Activated naive CD4-positive, alpha-beta T cell treated with anti-CD3 and anti-CD28 coated beads, Interleukin-2, amount 50 U/mL, for 16 hours (primary cell): ENCODE measurements at regions not wholly inside any gene's neighbourhood (a gene's known extent, or its start where the extent isn't known, plus 50 kb on each side); places are given as distances from the start of the nearest gene placed in this dataset.

ENCODE experiments used
- DNase-seq: peaks from one replicate; pipeline ENCODE4 v3.0.0-alpha.2; 2020

DNA sequence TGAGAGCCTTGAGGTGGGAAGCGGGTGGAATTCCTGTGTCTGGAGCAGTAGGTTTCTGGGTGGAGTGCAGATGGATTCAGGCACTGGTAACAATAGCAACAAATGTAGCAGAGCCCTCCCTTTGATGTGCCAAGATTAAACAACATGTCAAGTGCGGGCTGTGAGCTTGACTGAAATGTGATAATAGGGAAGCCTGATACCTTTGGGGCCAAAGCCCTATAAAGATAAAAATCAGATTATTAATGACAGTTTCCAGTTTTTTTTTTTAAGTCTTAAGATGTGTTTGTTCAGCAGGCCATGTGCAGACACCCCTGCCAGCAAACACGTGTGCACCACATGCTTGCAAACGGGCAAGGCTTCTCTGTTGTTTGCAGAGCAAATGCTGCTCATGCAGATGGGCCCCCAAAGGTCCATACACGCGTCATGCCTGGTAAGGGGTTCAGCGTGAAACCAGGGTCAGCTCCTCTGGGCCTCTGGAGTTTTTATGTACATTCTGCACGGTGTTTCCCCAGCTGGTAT, 193.2 kb downstream of the GADD45G start:
- DNase-seq = no peak

DNA sequence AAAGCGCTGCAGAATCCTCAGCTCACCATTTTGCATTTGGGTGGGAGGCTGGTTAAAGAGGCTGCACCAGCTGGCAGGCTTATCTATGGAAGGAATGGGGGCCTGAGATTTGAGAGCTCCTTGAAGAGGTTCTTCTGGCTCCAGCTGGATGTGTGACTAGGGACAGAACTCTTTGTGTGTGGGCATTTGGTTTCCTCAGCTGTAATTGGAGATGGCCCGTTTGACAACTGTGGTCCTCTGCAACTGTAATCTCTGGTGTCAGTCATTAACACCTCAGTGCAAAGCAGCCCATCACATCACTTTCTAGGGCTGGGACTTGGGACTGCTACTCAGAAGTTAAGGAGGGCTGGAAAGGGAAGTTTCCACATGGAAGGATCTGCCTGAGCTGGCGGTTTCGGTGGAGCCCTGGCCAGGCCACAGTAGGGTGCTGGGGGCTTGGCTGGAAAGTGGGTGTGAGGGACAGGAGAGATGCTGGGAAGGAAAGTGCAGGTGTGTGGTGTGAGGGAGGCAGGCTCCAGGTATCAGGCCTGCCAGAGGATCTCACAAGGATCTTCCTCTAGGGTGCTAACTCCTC, 193.8 kb downstream of the GADD45G start:
- DNase-seq = no peak

DNA sequence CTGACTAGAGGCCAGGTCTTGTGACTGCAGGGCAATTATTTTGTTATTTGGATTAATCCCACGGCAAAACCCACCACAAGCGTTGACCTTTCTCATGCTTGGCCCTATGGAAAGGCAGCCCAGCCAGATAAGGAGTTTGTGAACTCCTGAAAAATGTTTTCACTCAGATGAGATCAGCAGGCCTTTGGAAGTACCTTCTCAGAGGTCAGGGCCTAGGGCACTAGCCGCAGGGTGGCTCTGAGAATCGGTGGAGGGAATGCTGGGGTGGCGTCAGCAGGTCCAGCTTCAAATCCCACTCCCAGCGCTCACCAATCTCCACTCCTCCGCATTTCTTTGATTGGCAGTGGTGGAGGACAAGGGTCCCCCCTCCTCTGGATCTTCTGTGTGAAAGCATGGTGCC, 194.4 kb downstream of the GADD45G start:
- no peak for DNase-seq

DNA sequence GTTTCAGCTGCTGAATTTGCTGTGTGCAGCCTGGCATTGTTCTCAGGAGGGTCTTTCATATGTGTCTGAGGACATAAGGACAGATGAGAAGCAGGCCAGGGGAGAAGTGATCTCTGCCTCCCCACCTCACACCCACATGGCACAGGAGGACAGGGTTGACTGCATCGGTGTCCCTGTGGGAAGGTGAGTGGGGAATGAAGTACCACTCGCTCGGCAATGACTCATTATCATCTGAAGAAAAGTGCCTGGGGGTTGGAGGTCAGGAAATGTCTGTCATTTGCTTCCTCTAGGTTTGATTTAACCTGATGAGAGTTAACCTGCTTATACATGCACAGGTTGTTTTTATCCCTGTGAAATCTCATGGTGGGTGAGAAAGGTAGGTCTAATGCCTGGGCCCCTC, 195.0 kb downstream of the GADD45G start:
- DNase-seq = no peak

DNA sequence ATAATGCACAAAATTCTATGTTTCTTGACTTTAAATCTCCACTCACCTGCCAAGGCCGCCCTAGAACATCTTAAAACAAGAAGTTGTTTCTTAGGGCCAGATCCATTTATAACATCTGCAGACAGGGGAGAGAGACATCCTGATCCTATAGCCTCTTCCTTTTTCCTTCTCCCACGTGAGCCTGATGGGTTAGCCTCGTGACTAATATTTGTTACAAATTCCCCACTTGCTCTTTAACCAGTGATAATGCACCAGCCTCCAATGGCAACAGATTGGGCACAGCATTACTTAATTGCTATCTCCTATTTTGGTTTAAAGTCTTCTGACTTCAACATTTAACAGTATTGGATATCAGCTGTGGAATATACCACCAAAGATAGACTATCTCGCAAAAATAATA, 196.5 kb downstream of the GADD45G start:
- no peak for DNase-seq

DNA sequence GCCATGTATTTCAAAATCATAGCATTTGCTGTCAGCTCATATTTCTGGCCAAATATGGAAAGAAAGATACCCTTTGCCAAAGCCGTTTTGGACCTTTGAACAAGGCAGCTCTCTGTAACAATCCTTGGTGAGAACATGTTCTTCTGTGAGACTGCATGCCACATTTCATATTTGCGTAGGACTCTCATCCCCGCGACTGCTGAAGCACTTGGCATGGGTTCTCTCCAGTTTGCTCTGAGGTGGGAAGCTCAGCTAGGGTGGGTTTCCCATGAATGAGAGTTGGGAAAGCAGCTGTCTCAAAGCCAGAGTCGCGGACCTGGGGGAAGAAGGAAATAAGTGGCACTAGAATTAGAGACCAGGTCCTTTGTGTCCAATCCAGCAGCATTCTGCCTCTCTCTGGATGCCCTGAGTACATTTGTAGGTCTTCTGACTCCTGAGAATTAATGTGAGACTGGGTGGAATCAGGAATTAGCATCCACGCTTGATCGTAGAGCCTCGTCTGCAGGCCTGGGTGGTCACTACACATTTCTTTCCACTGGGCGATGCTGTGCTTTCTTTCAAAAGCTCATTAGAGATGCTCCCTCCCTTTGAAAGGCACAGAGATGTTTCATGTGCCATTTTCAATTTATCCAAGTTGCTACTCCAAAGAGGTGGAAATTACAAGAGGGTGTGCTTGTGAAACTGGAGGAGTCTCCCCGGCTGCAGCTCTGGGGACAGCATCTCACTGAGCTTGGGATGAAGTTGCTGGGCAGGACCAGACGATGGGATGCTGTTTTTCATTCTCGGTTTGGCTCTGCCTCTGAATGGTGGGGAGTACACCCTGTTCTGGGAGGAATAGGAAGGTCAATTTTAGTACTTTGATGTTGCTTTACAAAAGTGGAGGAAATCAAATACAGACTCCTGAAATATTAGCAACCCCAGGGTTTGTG, 197.2 kb downstream of the GADD45G start:
- no peak for DNase-seq

DNA sequence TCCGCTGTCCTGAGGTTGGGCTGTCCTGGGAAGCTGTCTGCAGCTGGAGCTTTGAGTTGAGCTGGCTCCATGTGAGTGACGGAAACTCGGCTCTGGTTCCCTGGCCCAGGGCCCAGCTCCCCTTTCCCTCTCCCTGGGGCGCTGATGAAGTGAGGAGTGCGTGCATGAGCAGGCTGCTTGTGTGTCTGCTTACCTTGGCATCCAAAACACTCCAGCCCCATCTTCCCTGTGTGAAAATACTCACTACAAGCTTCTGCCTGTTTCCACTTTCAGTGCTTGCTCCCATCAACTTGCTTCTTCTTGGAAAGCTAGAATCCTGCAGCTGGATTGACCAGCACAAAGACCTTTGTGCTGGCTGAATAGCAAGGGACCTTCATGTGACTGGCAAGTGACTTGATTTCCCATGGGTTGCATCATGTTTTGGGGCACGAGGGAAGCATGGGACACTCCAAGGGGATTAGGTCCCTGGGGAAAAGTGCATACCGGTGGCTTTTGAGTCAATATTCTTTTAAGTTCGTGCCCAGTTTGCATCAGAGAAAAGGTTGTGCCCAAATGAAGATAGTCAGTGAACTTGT, 198.1 kb downstream of the GADD45G start:
- no peak for DNase-seq

DNA sequence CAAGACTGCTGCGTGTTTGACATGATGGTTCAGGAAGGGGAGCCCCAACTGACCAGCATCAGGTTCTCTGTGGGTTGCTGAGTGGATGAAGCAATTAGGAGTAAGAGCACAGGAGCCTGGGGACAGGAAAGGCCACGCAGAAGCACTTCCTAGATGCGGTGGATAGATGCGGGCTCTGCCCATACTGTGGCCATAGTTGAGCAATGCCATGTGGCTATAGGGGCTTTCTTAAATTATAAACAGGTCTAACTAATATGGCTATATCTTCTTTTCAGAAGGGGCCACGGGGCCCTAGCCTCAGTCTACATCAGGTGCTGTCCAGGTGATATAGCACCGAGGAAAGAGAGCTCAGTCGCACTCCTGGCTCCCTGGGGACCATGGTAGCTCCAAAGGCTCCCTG, 198.6 kb downstream of the GADD45G start:
- DNase-seq = no peak

DNA sequence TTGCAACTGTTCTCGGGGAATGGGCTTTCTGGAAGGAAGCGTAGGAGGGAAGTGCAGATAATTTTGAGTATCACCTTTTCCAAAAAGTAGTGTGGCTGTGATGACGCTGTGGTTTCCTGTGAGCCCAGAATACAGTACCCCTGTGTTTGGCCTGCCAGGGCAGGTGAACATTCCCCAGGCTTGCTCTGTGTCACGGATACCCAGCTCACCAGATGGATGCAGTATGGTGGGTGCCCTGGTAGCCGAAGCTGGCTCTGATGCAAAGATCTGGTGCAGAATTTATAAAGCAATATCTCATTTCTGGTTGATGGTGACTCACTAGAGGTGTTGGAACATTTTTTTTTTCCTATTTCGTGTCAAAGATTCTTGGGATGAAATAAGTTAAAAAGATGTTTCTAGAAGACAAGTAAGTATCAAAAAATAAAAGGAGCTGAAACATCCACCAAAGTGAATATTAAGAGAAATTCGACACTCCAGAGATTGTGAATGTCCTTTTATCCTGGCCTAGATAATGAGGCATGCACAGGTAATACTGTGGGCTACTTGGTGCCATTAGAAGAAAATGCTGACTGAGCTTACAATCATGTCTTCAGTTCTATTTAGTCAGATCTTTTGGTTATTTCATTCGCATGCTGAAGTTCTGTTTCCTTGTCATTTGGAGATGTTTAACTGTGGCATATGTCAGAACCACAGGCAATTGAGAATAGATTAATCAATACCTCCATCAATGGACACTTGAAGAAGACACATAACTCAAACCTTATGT, 200.1 kb downstream of the GADD45G start:
- DNase-seq = no peak

DNA sequence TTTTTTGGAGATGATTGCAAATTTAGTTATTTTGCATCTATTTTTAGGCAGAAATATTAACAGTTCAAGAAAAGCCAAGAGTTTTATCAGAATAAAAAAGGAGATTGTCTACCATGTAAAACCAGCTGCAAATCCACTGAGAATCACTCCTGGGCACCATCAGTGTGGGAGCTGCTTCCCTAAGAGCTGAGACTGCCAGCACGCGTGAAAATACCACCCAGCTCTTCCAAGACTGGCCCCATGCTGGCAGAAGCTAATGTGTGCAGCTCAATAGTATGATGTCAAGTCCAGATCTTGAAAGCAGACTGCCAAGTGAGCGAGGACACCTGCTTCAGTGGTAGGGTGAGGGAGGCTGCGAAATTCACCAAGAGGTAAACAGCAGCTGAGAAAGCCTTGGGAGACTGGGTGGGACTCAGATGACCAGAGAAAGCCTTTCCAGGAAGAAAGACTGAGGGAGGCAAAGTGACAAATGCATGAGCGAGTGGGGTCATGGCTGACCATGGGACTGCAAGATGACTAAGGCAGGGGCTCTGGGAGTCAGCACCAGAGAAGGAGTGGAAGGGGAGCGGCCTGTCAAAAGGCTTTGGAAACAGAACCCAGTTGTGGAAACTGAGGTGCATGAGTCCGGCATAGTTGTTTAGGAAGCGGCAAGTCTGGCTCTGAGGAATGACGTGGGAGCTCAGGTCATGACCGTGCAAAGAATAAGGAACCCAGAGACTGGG, 200.9 kb downstream of the GADD45G start:
- DNase-seq = no peak

DNA sequence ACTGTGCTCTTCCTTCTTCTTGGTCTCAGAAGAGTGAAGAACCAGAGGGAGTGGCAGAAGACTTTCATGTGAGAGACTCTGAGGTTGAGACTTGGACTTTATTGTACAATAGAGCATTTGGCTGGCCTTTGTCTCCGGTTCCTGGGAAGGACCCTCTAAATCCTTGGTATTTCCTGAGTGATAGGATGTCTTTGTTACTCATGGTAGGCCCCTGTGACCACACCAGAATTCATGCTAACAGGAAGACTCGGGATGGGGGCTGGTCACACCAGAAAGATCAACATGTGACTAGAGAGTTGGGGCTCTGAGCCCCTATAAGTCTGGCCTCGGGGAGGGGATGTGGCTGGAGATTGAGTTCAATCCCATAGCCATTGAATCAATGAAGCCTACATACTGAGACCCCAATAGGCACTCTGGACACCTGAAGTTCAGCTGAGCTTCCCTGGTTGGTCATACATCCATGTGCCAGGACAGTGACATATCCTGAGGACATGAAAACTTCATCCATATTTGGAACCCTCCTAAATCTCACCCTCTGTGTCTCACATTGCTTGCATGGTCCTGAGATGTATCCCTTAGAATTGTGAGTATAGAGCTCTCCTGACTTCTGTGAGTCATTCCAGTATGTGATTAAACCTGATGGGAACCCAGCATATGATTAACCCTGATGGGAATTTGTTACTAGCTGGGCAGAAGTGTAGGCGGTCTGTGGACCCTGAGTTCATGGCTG, 201.7 kb downstream of the GADD45G start:
- no peak for DNase-seq

DNA sequence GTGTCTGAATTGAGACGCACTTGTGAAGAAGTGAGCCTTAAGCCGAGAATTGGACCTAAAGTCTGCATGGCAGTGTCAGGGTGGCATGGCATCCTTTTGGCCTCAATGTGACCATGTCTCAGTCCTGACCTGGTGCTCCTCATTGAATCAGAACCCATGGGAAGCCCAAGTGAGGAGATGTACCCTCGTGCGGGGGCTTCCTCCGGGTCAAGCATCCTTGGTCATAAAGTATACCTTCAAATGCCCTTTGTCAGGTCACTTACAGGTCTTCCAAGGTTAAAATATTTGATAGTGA, 202.2 kb downstream of the GADD45G start:
- no peak for DNase-seq

DNA sequence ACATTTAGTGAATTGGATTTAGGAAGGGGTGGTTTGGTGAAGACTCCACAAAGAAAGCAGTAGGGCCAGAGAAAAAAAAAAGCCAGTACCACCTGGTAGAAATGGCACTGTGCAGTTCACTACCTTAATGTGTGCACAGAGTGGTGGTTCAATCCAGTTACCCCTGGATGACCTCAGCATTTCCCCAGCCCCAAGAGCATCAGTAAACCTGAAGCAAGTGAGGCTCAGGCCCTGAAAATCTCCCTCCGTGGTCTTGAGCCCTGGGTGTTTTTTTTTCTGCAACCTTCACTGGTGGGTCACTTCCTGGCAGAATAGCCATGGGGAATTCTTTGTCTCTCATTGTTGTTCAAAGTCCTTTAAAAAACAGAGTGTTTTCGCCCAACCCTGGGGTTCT, 202.9 kb downstream of the GADD45G start:
- DNase-seq = no peak

DNA sequence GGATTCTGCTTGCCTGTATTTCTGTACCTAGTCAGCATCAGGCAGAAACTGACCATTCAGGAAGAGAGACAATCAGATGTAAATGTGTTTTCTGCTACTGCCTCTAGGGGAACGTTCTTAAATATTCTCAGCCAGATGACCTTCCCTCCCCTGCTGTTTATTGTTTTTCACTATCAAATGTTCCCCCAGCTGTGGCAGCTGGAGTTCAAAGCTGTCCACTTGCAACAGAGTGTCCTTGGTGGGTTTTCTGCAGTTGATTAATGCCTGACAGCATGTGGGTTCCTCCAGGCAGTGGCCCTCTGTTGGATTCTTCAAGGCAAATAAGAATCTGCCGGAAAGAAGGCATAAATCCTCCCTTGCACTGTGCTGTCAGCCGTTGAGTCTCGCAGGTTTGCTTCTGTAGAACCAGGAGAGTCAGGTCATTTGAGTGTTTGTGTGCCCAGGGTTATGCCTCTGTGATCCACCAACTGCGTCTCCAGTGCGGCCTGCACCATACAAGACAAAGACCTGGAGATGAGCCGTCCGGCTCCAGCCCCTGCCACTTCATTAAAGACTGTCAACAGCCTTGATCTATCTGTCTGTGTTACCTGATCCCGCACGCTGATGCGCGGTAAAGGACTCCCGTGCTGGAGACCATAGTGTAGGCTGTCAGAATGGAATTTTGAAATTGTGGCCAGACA, 203.4 kb downstream of the GADD45G start:
- no peak for DNase-seq

DNA sequence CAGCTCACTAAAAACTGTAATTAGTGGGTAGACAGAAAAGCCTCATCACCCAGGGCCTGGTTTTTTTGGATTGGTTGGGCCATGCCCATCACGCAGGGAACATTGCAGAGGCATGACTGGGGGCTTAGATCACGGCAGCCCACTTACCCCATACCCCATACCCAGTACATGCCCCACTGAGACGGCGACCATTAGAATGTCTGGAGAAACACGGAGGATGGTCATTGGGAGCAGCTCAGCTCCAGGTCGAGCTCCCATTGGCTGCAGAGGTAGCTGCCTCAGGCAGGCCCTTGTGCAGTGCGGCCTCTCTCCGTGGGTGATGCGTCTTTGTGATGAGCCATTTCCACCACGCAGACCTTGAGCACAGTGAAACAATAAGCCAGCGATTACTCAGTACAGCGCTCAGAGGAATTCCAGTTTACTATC, 204.0 kb downstream of the GADD45G start:
- DNase-seq = no peak

DNA sequence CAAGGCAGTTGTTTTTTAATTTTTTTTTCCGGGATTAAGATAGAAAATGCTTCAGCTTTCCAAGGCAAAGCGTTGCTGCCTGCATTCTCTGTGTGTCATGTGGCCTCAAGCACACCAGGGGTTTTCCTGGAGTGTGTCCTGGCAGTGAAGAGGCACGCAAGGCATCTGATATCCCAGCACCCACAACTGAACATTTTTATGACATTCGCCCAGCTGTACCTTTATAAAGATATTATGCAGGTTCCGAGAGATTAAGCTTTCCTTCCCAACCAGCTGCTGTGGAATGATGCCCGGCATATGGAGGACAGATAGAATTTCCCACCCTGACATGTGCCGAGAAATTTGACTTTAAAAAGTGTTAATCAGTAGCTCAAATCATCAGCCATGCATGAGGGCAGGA, 205.6 kb downstream of the GADD45G start:
- DNase-seq = no peak

DNA sequence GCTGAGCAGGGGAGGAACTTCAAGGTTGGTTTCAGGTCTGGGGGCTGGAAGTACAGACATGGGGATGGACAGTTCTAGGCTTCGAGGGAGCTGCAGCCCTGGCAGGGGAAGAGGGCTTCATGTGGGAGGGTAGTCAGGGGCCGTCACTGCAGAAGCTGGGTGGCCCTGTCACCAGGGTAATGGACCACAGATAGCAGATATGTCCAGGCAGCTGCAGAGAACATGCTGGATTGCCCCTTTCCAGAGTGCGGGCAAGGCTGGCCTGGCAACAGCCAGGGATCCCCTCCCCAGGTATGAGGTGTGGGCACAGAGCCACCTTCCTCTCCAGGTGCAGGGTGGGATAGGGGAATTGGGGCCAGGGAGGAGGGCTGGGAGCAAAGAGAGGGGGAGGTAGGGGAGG, 206.5 kb downstream of the GADD45G start:
- no peak for DNase-seq

DNA sequence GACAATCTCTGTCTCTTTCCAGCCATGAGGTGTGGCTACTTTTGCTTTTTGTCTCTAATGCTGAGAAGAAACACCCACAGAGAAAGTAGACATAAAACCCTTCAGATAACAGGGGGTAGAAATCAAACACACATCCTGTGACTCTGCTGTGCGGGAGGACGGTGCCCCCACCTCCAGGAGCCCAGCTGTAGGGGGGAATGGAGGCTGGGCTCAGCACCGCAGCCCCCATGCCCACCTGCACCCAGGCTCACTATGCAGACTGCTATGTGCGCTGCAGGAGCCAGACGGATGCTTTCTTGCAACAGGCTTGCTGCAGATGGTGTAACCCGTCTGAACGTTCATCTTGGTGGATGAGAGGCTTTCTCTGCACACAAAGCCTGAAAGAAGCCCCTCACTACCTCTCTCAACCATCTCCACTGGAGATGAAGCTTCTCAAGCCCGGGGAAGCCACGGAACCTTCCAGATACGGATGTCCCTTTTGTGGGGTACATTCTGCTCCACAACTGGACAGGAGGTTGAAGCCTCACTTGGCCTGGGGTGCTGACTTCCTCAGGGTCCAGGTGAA, 207.2 kb downstream of the GADD45G start:
- no peak for DNase-seq

DNA sequence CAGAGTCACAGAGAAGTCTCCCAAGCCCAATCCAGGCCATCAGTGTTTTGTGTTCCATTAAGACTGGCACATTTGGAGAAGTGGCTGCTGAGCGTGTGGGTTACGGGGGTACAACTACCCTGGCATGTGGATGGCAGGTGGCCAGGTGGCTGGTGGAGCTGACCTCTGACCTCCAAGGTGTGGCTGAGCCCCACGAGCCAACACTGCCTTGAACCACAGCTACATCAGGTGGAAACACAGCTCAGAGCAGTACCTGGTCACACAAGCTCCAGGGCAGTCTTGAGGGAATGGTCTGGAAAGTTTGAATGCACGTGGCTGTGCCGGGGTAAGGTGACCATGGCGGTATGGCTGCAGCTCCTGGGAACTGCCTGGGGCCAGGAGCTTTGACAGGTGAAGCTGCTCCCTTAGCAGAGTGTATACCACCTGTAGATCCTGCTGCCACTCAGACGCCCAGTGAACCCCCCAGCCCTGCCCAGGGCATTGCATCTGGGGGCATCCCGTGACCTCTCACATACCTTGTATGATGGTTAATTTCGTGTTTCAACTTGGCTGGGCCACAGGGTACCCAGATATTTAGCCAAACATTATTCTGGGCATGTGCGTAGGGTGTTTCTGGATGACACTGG, 207.9 kb downstream of the GADD45G start:
- DNase-seq = no peak

DNA sequence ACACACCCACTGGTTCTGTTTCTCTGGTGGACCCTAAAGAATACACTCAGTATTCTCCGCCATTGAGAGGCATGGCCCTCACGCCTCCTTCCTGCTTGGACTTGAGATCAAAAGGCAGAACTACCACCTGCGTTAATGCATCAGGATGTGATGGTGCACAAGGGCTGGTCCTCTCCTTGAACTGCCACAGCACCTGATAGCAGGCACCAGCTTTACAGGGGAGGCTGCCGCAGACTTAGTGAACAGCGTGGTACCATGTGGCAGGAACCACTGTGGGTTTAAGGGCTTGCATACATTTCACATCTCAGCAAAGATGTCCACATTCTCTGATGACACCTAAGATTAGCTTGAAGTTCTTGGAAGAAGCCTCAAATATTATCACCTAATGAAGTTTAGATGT, 208.7 kb downstream of the GADD45G start:
- no peak for DNase-seq
